SJSA1 (cell line): ENCODE measurements at regions not wholly inside any gene's neighbourhood (a gene's known extent, or its start where the extent isn't known, plus 50 kb on each side); places are given as distances from the start of the nearest gene placed in this dataset.

Experiments
- DNase-seq, 2 experiments: peaks; one replicate each; pipeline ENCODE4 v3.0.0-alpha.2; 2015 to 2020; ENCODE audit warnings: low spot score in 2 of 2, low read depth in 1 of 2
- H3K27ac ChIP-seq: fragments of 250-450 bp; sonication (Bioruptor Pico); 2 replicates; pipeline ENCODE4 v1.5.1; 2020; ENCODE audit warnings: mild to moderate bottlenecking, moderate library complexity
- H3K27me3 ChIP-seq: fragments of 250-450 bp; sonication (Bioruptor Pico); replicated peaks from 2 replicates; pipeline ENCODE4 v1.5.1; 2020; ENCODE audit warnings: mild to moderate bottlenecking, moderate library complexity
- H3K36me3 ChIP-seq: fragments of 250-450 bp; sonication (Bioruptor Pico); 2 replicates; pipeline ENCODE4 v1.5.1; 2020; ENCODE audit warnings: mild to moderate bottlenecking
- H3K4me1 ChIP-seq: fragments of 250-450 bp; sonication (Bioruptor Pico); replicated peaks from 2 replicates; pipeline ENCODE4 v1.6.1; 2021; ENCODE audit warnings: mild to moderate bottlenecking
- H3K4me3 ChIP-seq: fragments of 250-450 bp; sonication (Bioruptor Pico); 2 replicates; pipeline ENCODE4 v1.5.1; 2020; ENCODE audit warnings: mild to moderate bottlenecking
- H3K9me3 ChIP-seq: fragments of 250-450 bp; sonication (Bioruptor Pico); replicated peaks from 2 replicates; pipeline ENCODE4 v1.5.1; 2020; ENCODE audit warnings: mild to moderate bottlenecking

DNA sequence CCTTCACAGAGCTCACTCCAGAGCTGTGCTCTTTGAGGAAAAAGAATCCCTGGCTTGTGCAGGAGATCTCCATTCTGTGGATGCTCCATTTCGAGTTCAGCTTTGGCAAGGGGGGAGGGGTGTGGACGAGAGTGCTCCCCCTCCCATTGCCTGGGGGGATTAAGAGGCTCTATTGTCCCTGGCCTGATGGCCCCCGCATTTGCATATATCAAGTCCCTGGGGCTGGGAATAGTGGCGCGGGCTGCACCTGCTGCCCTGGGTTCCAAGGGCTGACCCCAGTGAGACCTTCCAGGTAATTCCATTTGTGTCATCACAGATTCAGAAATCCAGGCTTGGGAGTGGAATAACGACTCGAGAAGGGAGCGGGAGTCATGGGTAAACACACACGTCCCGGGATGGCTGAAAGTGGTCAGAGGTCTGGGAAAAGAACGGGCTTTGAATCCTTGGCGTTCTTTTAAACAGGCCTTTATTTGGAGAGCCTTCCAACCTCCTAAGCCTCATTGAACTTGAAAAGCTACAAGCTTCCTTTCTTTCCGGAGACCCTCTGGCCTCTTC, 479.3 kb downstream of the HS3ST3B1 start:
- no peaks in the 10 kb centered on the region; the same call in 1 of the 2 replicates for H3K4me1 ChIP-seq
- H3K27me3 ChIP-seq = no peaks in the 10 kb centered on the region
- no peak overlapping the region for H3K27ac ChIP-seq
- DNase-seq = no peak
- H3K36me3 ChIP-seq = no peaks in the 10 kb centered on the region
- no peak overlapping the region for H3K4me3 ChIP-seq
- no peaks in the 10 kb centered on the region for H3K9me3 ChIP-seq

- no peak overlapping the region for H3K27ac ChIP-seq
- no peaks in the 10 kb centered on the region for H3K9me3 ChIP-seq
- H3K27me3 ChIP-seq = no peaks in the 10 kb centered on the region
- no peak for DNase-seq
- no peaks in the 10 kb centered on the region for H3K36me3 ChIP-seq
- no peaks in the 10 kb centered on the region; the same call in 1 of the 2 replicates for H3K4me1 ChIP-seq
- no peak overlapping the region for H3K4me3 ChIP-seq
Observed at GRCh38 chr17:14779241-14779640, 478.4 kb downstream of the HS3ST3B1 start.

DNA sequence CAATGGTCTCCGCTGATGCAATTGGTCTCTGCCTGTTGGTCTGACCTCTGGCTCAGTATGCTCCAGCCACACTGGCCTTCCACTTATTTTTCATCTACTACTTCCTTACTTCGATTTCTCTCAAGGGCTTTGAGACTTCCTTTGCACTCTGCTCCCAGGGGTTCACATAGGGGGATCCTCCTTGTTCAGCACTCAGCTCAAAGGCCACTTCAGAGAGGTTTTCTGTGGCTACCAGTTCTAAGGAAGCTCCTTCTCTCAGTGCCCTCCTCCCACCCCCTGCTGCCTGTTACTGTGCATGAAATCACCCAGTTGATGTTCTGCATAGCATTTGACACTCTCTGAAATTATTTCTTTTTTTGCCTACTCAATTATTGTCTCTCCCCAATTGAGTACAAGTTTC, 476.4 kb downstream of the HS3ST3B1 start:
- DNase-seq = no peak
- Histone ChIP-seq H3K27ac (no peak overlapping the region), H3K9me3 (no peaks in the 10 kb centered on the region), H3K4me3 (no peak overlapping the region), H3K36me3 (no peaks in the 10 kb centered on the region), H3K4me1 (no peaks in the 10 kb centered on the region; the same call in 1 of the 2 replicates), H3K27me3 (no peaks in the 10 kb centered on the region)

DNA sequence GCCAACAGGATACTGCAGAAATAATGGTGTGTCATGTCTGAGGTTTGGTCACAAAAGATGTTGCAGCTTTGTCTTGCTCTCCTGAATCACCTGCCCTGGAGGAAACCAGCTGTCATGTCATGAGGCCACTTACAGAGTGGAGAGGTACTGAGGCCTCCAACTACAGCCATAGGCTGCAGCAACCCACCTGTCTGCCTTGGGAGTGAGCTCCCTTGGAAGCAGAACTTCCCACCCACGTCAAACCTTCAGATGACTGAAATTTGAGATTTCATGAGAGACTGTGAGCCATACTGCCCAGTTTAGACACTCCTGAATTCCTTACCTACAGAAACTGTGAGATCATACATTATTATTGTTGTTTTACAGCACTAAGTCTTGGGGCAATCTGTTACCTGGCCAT, 475.9 kb downstream of the HS3ST3B1 start:
- Histone ChIP-seq H3K27ac (no peak overlapping the region), H3K9me3 (no peaks in the 10 kb centered on the region), H3K36me3 (no peaks in the 10 kb centered on the region), H3K27me3 (no peaks in the 10 kb centered on the region), H3K4me3 (no peak overlapping the region), H3K4me1 (no peaks in the 10 kb centered on the region; the same call in 1 of the 2 replicates)
- DNase-seq = no peak

- no peaks in the 10 kb centered on the region for H3K36me3 ChIP-seq
- no peaks in the 10 kb centered on the region for H3K27me3 ChIP-seq
- no peaks in the 10 kb centered on the region; the same call in 1 of the 2 replicates for H3K4me1 ChIP-seq
- H3K4me3 ChIP-seq = no peak overlapping the region
- H3K9me3 ChIP-seq = no peaks in the 10 kb centered on the region
- no peak overlapping the region for H3K27ac ChIP-seq
- DNase-seq = no peak
Observed at GRCh38 chr17:14775731-14776492, 475.0 kb downstream of the HS3ST3B1 start.

DNA sequence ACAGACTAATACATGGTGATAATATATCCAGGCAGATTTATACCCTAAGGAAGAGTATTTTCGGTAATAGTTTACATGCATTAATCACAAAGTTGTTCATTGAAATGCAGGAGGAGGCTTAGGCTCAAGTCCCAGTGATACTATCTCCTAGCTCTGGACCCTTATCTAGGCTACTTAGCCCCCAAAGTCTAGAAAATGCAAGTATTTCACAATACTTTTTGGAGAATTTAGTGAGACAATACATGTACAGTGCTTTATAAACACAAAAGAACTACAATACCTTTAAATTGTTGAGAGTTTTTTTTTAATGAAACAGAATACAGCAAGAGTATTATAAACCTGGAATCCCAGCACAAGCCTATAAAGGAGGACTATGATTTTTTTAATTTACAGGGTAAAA, 473.9 kb downstream of the HS3ST3B1 start:
- Histone ChIP-seq H3K9me3 (no peaks in the 10 kb centered on the region), H3K4me3 (no peak overlapping the region), H3K4me1 (no peaks in the 10 kb centered on the region; the same call in 1 of the 2 replicates), H3K27me3 (no peaks in the 10 kb centered on the region), H3K36me3 (no peaks in the 10 kb centered on the region), H3K27ac (no peak overlapping the region)
- DNase-seq = no peak

- H3K27ac ChIP-seq = no peak overlapping the region
- no peak overlapping the region for H3K4me3 ChIP-seq
- no peaks in the 10 kb centered on the region for H3K36me3 ChIP-seq
- no peak for DNase-seq
- no peaks in the 10 kb centered on the region for H3K27me3 ChIP-seq
- no peaks in the 10 kb centered on the region; the same call in 1 of the 2 replicates for H3K4me1 ChIP-seq
- no peaks in the 10 kb centered on the region for H3K9me3 ChIP-seq
Observed at GRCh38 chr17:14772776-14773175, 471.9 kb downstream of the HS3ST3B1 start.

DNA sequence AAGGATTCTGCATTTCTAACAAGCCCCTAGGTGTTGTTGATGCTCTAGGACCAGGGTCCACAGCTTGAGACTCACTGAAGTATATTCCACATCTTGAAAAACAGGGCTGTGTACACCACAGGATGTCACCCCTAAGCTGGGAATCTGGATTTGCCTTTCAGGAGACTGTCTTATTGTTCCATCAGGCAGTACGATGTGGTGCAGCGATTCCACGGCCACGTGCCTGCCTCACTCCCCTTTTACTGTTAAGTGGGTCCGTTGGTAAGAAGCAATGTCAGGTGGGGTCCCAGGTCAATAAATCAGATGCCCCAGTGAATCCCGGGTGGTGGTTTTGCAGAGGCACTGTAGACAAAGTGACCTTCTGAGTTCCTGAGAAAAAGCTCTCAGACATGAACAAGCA, 470.7 kb downstream of the HS3ST3B1 start:
- Histone ChIP-seq H3K4me3 (no peak overlapping the region), H3K4me1 (no peaks in the 10 kb centered on the region; the same call in 1 of the 2 replicates), H3K27me3 (no peaks in the 10 kb centered on the region), H3K9me3 (no peaks in the 10 kb centered on the region), H3K36me3 (no peaks in the 10 kb centered on the region), H3K27ac (no peak overlapping the region)
- no peak for DNase-seq

DNA sequence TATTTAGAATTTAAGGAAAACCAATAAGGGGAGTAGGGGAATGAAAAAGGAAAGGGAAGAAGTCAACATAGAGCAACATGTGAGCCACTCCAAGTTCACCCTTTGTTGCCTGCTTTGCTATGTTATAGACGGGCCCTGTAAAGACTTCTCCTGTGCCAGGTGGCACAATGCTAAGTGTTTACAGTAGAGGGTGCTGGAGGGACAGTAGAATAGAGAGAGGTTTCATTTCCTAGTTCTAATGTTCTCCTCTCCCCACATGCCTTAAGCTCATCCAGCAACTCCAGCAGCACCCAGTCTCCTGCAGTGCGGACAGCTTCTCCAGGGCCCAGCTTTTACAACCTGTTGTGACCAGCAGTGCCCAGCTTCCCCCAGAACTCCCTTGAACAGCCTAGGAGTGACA, 468.0 kb downstream of the HS3ST3B1 start:
- DNase-seq = no peak
- no peaks in the 10 kb centered on the region for H3K27me3 ChIP-seq
- H3K4me1 ChIP-seq = no peaks in the 10 kb centered on the region
- H3K4me3 ChIP-seq = no peak overlapping the region
- H3K9me3 ChIP-seq = no peaks in the 10 kb centered on the region
- H3K27ac ChIP-seq = no peak overlapping the region
- H3K36me3 ChIP-seq = no peaks in the 10 kb centered on the region

DNA sequence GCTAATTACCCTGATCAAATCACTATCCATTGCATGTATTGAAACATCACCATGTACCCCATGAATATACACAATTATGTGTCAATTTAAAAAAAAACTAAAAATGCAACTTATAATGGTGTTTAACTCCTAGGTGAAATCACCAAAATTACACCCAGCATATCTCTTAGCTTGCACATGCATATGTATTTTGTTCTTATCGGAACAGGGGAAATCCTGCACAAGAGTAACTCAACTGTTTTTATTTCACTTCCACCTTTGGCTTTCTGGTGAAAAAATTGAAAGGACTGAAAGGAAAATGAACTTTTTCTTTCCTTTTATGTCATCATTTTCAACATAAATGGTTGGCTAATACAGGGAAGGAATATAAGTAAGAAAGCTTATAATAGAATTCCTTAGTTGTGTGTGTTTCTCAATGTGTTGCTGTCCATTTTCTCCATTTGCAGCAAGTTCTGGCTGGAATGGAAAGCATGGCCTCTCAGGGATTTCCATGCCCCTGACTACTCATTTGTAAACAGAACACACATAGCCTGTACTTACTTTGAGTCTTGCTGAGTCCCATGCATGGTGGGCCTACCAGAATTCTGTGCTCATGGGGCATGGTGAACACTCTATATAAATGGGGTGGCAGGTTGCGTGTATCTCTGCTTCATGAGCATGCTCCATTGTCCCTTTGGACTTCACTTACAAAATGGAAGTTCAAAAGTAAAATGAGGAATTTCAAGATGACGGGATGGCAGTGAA, 462.0 kb downstream of the HS3ST3B1 start:
- Histone ChIP-seq H3K4me3 (no peak overlapping the region), H3K4me1 (no peaks in the 10 kb centered on the region), H3K27me3 (no peaks in the 10 kb centered on the region)

DNA sequence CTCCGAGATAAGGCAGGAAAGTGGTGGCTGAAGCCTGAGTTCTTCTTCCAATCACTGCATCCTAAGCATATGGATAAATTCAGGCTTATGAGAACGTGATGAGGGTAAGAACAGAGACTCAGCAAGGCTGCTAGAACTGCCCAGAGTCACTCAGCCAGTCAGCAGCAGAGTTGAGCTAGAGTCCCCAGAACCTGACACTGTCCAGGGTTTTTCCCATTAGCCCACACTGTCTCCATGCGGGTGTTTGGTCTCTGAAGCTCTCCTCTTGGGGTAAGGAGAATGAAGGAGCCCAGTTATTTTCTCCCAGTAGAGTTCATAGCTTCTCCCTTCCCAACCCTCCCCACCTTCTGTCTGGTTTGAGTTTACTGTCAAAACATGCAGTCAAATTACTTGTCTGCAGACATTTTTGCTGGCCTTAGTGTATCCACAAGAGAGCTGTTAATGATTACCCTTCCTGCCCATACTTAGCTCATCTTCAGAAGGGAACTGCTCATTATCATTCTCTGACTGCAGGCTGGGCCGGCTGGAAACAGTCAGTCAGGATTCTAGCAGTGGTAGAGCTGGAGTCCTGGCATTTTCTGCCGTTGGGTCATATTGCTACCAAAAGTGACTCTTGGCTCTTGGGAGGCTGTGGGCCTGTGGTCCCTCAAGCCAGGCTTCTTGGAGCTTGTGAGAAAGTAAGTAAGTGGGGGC, 460.0 kb downstream of the HS3ST3B1 start:
- H3K27me3 ChIP-seq = no peaks in the 10 kb centered on the region
- no peaks in the 10 kb centered on the region for H3K4me1 ChIP-seq
- no peak overlapping the region for H3K4me3 ChIP-seq
- no peaks in the 10 kb centered on the region for H3K36me3 ChIP-seq
- no peaks in the 10 kb centered on the region for H3K9me3 ChIP-seq
- no peak overlapping the region for H3K27ac ChIP-seq
- DNase-seq = no peak

More for the DNA sequence above, 462.0 kb downstream of the HS3ST3B1 start:
- H3K36me3 ChIP-seq = no peaks in the 10 kb centered on the region
- no peak for DNase-seq
- H3K9me3 ChIP-seq = no peaks in the 10 kb centered on the region
- no peak overlapping the region for H3K27ac ChIP-seq

DNA sequence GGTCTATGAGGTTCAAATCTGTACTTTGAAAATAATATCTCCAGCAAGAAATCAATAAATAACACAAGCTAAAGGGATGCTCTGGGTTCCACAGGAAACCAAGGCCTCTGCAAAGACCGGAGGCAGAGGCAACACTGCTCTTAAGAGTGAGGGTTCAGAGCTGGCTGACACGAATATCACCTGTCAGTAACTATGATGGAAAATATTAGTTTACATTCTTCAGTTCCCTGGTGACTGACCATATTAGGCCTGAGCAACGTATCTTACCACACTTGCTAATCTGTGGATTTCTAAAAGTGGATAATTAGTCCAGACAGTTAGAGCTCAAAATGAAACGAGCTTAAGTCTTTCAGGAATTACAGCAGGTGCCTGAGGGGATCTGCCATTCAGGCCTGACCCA, 459.3 kb downstream of the HS3ST3B1 start:
- Histone ChIP-seq H3K9me3 (no peaks in the 10 kb centered on the region), H3K27me3 (no peaks in the 10 kb centered on the region), H3K4me1 (no peaks in the 10 kb centered on the region), H3K4me3 (no peak overlapping the region), H3K36me3 (no peaks in the 10 kb centered on the region), H3K27ac (no peak overlapping the region)
- no peak for DNase-seq

DNA sequence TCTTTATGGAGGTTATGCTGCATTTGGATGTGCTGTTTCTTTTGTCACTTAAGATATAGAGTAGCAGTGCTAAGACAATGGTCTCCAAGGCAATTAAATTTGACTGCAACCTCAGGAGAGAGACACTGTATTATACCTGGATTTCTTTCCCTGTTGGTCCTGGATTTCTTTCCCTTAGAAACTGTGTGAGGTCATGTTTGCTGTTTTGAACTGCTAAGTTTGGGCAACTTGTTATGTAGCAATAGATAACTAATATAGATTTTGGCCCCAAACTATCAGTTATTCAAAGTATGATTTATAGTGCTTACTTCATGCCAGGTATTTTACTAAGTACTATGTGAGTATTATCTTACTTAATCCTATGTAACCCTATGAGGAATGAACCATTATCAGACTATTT, 458.4 kb downstream of the HS3ST3B1 start:
- no peaks in the 10 kb centered on the region for H3K36me3 ChIP-seq
- no peak overlapping the region for H3K4me3 ChIP-seq
- H3K27ac ChIP-seq = no peak overlapping the region
- no peaks in the 10 kb centered on the region for H3K9me3 ChIP-seq
- H3K27me3 ChIP-seq = no peaks in the 10 kb centered on the region
- DNase-seq = no peak
- no peaks in the 10 kb centered on the region for H3K4me1 ChIP-seq

DNA sequence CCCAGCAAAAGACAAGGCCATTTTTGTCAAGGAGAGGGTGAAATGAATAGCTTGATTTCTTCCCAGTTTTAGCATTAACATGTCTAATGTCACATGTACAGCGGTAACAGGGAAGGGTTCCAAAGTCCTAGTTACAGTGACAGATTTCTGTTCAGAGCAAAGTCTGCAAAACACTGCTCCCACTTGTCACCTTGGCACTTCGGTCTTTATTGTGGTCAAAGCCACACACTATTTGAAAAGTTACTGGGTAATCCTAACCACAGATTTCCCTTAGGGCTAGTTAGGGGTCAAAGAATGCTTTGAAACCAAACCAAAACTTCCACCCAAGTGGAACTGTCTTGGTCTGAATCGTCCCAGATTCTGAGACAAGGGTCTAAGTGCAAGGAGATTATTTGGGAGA, 455.6 kb downstream of the HS3ST3B1 start:
- H3K4me1 ChIP-seq = no peaks in the 10 kb centered on the region
- no peaks in the 10 kb centered on the region for H3K27me3 ChIP-seq
- no peak for DNase-seq

More for the DNA sequence above, 455.6 kb downstream of the HS3ST3B1 start:
- H3K36me3 ChIP-seq = no peaks in the 10 kb centered on the region
- no peaks in the 10 kb centered on the region for H3K9me3 ChIP-seq
- H3K27ac ChIP-seq = no peak overlapping the region
- H3K4me3 ChIP-seq = no peak overlapping the region
